HL-60/S4 (cell line): ENCODE measurements at regions not wholly inside any gene's neighbourhood (a gene's known extent, or its start where the extent isn't known, plus 50 kb on each side); places are given as distances from the start of the nearest gene placed in this dataset.
"Not testable (repeated sequence)": the region's sequence is repeated elsewhere in the genome, so short reads cannot be mapped to it uniquely, and the experiment has no call there.

Experiments
- in situ Hi-C: fragments of 300-500 bp; cut with MboI; formaldehyde crosslinking; loops from 2 replicates; pipeline ENCODE4 v1.14.3; 2022; ENCODE audit warnings: low sequenced_read_pairs

DNA sequence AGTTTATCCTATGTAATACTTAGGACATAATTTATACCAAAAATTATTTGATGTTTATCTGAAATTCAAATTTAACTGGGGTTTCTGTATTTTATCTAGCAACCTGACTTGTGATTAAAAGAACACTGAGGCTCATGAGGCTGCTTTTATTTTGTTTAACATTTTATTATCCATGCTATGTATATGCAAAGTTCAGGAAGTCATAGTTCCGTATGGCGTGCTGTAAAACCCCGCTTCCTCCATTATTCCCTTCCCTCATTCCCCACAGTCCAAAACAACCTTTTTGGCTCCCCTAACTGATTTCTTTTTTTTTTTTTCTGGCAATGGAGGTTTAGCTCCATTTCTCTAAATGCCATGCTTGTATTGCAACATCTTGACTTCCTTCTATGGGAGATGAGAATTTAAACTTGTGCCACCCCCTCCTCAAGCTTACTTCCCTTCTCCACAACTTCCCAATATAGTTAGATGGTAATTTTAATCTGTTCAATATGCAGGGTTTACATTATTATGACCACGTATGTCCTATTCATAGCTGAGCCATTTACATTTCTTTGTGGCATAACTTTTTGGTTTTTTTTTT lies 138.0 kb upstream of the DNAH14 start:
- in situ Hi-C loops: no loop called here

GRCh38 chr1:224795591-224795990 lies 133.9 kb upstream of the DNAH14 start:
- in situ Hi-C loops: no loop called here

- in situ Hi-C loops: no loop called here
Observed at GRCh38 chr1:224799083-224799482, 130.4 kb upstream of the DNAH14 start.

- in situ Hi-C loops: no loop called here
Observed at GRCh38 chr1:224800486-224801119, 128.9 kb upstream of the DNAH14 start.

DNA sequence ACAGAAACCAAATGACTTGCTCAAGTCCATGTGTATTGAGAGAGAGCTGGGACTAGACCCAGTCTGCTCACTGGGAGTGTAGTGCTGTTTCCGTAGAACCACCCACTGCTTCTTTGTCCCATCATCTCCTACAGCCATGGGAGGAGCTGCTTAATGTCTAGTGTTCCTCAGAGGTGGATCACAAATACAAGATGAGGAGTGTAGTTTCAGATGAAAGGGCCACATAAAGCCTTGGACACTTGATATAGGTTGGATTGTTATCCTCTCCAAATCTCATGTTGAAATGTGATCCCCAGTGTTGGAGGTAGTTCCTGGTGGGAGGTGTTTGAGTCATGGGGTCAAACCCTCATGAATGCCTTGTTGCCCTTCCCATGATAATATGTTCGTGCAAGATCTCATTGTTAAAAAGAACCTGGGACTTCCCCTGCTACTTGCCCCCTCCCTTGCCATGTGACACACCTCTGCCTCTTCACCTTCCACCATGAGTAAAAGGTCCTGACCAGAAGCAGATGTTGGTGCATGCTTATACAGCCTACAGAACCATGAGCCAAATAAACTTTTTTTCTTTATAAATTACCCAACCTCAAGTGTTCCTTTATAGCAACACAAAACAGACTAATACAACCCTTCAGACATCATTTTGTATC lies 127.5 kb upstream of the DNAH14 start:
- in situ Hi-C loops: no loop called here

DNA sequence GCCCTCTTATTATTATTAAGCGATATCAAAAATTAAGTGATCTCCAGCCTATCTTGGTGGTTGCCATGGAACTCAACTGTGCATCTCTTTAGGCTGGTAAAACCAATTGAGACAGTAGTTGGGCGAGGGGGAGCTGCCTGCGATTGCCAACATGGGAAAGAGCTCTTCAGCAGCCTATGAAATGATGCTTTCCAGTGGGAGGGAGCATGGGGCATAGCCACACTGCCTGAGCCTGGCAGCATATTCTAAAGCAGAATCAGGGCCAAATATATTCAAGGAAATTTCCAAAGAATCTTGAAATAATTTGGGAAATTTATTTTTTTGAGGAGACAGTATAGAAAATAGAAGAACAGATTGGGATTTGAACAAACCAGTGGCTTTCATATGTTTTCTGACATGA lies 126.9 kb upstream of the DNAH14 start:
- in situ Hi-C loops: no loop called here

GRCh38 chr1:224804220-224804619 lies 125.3 kb upstream of the DNAH14 start:
- in situ Hi-C loops: no loop called here

GRCh38 chr1:224805889-224806288 lies 123.6 kb upstream of the DNAH14 start:
- in situ Hi-C loops: no loop called here

- in situ Hi-C loops: no loop called here
Observed at GRCh38 chr1:224809137-224809536, 120.3 kb upstream of the DNAH14 start.

DNA sequence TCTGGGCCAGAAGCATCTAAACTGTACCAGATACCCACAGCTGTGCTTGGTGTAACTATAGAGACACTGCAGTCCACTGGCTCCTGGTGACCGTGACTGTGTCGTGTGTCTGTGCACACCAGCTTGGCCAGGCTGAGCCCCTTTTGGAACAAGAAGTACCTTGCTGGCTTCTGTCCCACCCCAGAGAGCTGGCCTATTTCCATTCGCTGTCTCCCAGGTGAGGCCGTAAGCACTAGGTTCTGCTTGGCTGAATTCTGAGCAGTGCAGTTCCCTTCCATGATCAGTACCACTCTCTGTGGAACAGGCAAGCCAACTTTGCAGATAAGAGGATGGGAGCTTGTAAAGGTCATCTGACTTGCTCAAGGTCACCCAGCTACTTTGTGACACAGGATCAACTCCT lies 119.9 kb upstream of the DNAH14 start:
- in situ Hi-C loops: no loop called here

GRCh38 chr1:224811564-224811963 lies 117.9 kb upstream of the DNAH14 start:
- in situ Hi-C loops: no loop called here

GRCh38 chr1:224815647-224816046 lies 113.8 kb upstream of the DNAH14 start:
- in situ Hi-C loops: no loop called here

DNA sequence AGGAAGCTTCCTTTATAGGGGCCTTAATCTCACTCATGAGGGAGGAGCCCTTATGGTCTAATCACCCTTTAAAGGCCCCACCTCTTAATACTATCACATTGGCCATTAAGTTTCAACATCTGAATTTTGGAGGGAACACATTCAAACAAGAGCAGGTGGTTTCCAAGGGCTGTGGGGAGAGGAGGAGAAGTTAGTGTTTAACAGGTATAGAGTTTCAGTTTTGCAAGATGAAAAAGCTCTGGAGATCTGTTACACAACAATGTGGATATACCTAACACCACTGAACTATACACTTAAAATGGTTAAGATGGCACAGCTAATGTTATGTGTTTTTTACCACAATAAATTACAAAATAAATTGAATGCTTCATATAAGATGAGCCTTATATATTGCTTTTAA lies 113.4 kb upstream of the DNAH14 start:
- in situ Hi-C loops: no loop called here

DNA sequence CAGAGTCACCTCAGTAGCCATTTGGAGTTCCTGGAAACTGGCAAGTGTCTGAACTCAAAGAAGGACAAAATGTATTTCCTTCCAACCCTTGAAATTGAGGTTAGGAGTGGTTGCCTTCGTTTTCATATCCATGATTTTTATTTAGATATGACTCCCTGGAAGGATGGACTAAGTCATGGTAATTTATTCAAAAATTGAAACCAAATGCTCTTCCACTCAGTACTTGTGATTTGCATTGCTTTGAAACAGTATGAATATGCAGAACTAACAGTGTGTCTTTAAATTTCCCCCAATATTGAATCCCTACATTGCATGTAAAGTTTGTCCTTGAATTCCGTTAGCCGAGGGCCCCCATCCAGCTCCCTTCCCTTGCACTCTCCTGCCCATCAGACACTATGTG lies 112.1 kb upstream of the DNAH14 start:
- in situ Hi-C loops: no loop called here

GRCh38 chr1:224819861-224820260 lies 109.6 kb upstream of the DNAH14 start:
- in situ Hi-C loops: no loop called here

- in situ Hi-C loops: no loop called here
Observed at GRCh38 chr1:224820341-224820740, 109.1 kb upstream of the DNAH14 start.

DNA sequence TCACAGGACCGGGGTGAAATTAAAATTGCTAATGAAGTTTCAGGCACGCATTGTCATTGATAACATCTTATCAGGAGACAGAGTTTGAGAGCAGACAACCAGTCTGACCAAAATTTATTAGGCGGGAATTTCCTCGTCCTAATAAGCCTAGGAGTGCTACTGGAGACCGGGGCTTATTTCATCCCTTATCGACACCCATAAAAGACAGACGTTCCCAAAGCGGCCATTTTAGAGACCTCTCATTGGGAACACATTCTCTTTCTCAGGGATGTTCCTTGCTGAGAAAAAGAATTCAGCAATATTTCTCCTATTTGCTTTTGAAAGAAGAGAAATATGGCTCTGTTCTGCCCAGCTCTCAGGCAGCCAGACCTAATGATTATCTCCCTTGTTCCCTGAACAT lies 107.7 kb upstream of the DNAH14 start:
- in situ Hi-C loops: not testable (repeated sequence)

DNA sequence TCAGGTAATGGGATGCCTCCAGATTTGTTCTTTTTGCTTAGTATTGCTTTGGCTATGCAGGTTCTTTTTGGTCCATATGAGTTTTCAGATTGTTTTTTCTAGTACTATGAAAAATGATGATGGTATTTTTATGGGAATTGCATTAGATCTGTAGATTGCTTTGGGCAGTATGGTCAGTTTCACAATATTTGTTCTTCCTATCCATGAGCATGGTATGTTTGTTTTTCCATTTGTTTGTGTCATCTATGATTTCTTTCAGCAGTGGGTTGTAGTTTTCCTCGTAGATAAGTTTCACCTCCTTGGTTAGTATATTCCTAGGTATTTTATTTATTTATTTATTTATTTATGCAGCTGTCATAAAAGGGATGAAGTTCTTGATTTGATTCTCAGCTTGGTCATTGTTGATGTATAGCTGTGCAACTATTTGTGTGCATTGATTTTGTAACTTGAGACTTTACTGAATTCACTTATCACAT lies 103.9 kb upstream of the DNAH14 start:
- in situ Hi-C loops: no loop called here

GRCh38 chr1:224828691-224829090 lies 100.8 kb upstream of the DNAH14 start:
- in situ Hi-C loops: no loop called here

DNA sequence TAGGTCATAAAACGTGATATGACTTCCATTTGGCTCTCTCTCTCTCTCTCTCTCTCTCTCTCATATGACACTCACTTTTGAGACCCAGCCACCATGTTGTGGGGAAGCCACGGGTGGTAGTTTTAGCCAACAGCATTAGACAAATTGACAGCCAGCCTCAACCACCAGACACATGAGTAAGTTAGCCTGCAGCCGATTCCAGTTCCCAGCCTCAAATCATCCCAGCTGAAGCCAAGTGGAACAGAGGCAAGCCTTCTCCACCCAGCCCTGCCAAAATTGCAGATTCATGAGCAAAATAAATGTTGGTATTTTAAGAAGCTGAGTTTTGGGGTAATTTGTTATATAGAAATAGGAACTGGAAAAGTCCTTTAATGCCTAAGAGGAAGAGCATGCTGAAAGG lies 98.0 kb upstream of the DNAH14 start:
- in situ Hi-C loops: no loop called here

DNA sequence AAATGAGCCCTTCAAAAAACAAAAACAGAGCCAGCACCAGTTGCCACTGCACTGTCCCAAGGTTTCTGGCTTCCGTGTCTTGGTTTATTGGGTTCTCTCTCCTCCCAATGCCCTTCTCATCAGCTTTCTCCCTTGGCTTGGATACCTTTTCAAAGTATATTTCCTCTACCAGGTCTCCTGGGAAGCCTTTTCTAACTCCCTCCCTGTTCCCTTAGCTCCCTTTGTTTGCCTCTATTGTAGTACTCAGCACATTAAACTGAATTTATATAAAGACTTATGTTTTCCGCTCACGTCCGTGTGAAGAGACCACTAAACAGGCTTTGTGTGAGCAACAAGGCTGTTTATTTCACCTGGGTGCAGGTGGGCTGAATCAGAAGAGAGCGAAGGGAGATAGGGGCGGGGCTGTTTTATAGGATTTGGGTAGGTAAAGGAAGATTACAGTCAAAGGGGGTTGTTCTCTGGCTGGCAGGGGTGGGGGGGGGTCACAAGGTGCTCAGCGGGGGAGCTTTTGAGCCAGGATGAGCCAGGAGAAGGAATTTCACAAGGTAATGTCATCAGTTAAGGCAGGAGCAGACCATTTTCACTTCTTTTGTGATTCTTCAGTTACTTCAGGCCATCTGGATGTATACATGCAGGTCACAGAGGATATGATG lies 89.7 kb upstream of the DNAH14 start:
- in situ Hi-C loops: not testable (repeated sequence)

- in situ Hi-C loops: not testable (repeated sequence)
Observed at GRCh38 chr1:224841803-224842202, 87.7 kb upstream of the DNAH14 start.
